GM13977 (cell line): ENCODE measurements at regions not wholly inside any gene's neighbourhood (a gene's known extent, or its start where the extent isn't known, plus 50 kb on each side); places are given as distances from the start of the nearest gene placed in this dataset.
A peak's percentile ranks its signal among the peaks of the same experiment; 100 is the strongest.

Experiments used
- DNase-seq: peaks from one replicate; pipeline ENCODE4 v3.0.0; 2012; ENCODE audit warnings: low spot score
- in situ Hi-C: fragments of 300-500 bp; cut with MboI; formaldehyde crosslinking; loops from one replicate; pipeline ENCODE4 v1.12.0; 2022; ENCODE audit warnings: low sequenced_read_pairs, low pct_unique_long_range_greater_than_20kb, mixed read lengths, inconsistent platforms; ENCODE audit not compliant: unreplicated experiment
- TF ChIP-seq, protein P1 (sequence below): IDR thresholded peaks from 2 replicates; pipeline ENCODE4 v1.5.1; 2012; ENCODE audit warnings: mild to moderate bottlenecking, control low read depth; ENCODE audit not compliant: insufficient read depth; ENCODE audit errors: extremely low read depth, missing control alignments

DNA sequence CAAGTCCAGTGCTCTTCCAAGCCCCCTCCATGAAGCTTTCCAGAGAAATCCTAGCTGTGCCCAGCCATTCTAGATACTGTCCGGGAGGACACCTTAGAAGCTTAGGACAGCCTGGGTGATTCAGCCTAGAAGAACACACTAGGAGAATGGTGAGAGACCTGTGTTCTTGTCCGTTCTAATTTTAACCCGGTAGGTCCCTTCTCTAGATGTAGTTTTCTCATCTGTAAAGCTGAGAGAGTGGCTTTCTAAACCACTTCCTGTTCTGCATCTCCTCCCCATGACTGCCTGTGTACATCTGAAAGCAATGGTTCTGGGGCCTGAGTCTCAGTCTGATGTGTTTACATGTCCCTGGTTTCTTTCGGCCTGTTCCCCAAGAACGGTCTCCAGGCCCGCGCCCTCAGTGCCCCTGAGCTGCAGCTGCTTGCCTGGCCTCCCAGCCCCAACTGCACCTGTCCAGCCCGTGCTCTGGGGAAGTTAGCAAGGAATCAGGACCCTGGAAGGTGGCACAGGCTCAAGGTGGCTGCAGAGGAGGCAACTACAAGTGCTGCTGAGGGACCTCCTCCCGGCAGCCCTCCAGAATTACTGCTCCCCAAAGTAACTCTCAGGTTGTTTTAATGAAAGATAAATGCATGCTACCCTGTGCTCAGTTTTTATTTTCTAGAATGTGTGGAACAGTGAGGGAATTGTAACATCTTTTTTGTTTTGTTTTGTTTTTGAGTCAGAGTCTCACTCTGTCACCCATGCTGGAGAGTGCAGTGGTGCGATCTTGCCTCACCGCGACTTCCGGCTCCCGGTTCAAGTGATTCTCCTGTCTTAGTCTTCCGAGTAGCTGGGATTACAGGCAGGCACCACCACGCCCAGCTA, 105.9 kb downstream of the LBH start:
- DNase-seq = peak; percentile 83
- TF ChIP-seq, protein P1, sequence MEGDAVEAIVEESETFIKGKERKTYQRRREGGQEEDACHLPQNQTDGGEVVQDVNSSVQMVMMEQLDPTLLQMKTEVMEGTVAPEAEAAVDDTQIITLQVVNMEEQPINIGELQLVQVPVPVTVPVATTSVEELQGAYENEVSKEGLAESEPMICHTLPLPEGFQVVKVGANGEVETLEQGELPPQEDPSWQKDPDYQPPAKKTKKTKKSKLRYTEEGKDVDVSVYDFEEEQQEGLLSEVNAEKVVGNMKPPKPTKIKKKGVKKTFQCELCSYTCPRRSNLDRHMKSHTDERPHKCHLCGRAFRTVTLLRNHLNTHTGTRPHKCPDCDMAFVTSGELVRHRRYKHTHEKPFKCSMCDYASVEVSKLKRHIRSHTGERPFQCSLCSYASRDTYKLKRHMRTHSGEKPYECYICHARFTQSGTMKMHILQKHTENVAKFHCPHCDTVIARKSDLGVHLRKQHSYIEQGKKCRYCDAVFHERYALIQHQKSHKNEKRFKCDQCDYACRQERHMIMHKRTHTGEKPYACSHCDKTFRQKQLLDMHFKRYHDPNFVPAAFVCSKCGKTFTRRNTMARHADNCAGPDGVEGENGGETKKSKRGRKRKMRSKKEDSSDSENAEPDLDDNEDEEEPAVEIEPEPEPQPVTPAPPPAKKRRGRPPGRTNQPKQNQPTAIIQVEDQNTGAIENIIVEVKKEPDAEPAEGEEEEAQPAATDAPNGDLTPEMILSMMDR = no peak
- in situ Hi-C loops = no loop called here

DNA sequence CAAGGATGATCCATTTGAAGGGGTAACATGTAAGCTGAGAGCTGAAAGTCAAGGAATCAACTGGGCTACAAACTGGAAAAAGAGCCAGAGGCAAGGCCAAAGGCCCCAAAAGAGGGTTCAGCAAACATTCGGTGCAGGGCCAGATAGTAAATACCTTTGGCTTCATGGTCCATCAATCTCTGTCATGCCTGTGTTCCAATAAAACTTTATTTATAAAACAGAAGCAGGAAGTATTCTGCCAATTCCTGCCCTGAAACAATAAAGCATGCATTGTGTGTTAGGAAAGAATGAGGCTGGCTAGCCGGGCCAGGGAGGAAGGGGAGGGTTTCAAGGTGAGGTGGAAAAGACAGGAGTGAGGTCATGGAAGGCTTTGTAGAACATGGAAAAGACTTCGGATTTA, 107.1 kb downstream of the LBH start:
- in situ Hi-C loops = no loop called here
- DNase-seq = no peak
- TF ChIP-seq, protein P1 = no peak

DNA sequence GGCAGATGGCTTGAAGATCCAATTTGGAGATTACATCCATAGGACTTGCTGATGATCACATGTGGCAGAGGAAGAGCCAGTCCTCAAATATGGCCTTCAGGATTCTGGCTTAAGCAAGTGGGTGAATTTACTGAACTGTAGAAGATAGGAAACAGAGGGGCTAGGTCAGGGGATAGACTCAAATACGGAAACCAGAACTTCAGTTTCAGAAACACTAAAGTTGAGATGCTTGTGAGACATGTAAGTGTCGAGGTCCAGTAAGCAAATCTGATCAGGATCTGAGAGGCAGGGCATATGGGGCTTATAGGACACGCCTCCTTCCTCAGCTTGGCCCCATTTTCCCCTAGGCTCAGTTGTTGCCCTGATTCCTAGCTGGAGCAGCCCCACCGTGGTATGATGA, 107.7 kb downstream of the LBH start:
- in situ Hi-C loops = no loop called here
- peak; percentile 65 for DNase-seq
- TF ChIP-seq, protein P1 = no peak

DNA sequence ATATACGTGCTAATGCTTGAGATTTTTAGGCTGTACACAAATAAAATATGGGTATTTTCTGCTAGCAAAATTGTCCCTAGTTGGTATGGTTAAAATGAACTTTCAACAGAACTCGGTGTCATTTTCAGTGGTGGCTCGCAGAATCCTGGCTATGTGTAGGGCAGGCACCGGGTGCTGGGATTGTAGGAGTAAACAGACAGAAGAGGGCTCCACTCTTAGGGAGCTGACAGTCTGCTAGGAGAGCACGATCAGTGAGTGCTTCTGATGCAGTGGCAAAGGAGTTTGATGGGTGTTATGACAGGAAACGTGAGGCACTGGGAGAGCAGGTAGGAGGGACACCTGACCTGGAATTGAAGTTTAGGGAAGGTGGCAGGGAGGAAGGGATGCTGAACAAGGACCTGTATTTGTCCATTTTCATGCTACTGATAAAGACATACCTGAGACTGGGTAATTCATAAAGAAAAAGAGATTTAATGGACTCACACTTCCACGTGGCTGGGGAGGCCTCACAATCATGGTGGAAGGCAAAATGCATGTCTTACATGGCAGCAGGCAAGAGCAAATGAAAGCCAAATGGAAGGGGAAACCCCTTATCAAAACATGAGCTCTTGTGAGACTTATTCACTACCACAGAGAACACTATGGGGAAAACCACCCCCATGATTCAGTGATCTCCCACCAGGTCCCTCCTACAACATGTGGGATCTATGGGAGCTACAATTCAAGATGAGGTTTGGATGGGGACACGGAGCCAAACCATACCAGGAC, 105.4 kb upstream of the LCLAT1 start:
- in situ Hi-C loops = no loop called here
- DNase-seq = no peak
- TF ChIP-seq, protein P1 = no peak

DNA sequence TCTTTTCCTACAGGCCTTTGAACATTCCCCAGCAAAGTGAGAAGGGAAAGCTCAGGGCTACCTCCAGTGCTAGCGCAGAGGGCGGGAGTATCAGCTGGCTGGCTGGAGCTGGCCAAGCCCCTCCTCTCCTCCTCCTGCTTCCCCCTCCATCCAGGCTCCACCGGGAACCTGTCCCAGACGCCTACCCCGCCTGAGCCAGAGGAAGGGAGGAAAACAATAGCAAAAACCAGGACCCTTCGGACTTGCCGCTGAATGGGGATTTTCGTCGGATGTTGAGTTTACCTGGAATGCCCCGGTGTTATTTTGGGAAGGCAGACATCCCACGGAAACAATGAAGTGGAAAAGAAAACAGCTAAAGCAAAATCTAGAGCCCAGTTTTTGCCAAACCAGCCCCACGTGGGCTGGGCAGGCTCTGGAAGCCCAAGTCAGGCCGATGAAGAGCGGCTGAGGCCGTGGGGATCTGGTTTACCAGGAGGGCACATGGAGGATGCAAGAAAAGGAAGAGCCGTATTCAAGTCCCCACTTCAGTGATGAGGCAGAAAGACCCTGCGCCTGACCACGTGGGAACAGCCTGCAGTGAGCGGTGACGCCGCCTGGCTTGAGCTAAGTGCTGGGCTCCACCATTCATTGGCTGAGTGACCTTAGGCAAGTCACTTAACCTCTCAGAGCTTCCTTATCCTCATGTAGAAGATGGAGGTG, 100.4 kb upstream of the LCLAT1 start:
- DNase-seq = no peak
- TF ChIP-seq, protein P1 = no peak
- in situ Hi-C loops = no loop called here

DNA sequence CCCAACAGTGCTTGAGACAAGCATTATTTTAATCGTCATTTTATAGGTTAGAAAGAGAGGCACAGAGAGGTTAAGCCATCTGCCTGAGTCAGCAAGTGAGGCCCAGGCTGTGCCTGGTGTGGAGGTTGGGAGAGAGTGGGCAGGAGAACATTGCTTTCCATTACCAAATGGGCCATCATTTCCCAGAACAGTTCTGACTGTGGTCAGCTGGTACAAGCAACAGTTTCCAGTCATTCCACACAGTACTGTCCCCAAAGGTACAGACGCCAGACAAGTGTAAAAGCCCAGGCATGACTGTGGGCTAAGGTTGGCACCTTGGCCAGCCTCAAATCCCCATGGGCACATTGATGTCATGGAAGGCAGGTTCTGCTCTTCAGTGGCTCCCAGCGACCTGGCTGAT, 98.2 kb upstream of the LCLAT1 start:
- TF ChIP-seq, protein P1 = no peak
- no peak for DNase-seq
- in situ Hi-C loops = no loop called here
